ENCODE measurements at regions not wholly inside any gene's neighbourhood (a gene's known extent, or its start where the extent isn't known, plus 50 kb on each side); places are given as distances from the start of the nearest gene placed in this dataset.

GRCh38 chr12:24102676-24103075, 153.2 kb upstream of the SOX5 start:
- DNase-seq (no peak), ATAC-seq (no peak)
- H3K4me3 Mint-ChIP-seq: no peak overlapping the region
- intact Hi-C loops (cut with micrococcal nuclease): no loop called here
- no peak for TF ChIP-seq CTCF (IDR thresholded peaks at IDR 0.05)
- CTCF ChIA-PET: no interaction called here
- H3K4me1 Mint-ChIP-seq (ENCODE audit: low read depth): no peaks in the 10 kb centered on the region
- H3K27ac Mint-ChIP-seq: no peak overlapping the region
- no peaks in the 10 kb centered on the region for H3K36me3 Mint-ChIP-seq (ENCODE audit: low read depth)
- no peaks in the 10 kb centered on the region for H3K27me3 Mint-ChIP-seq
- POLR2A ChIA-PET: no interaction called here
- no peaks in the 10 kb centered on the region for H3K9me3 Mint-ChIP-seq

GRCh38 chr12:24099576-24099975, 150.1 kb upstream of the SOX5 start:
- no peak overlapping the region for H3K27ac Mint-ChIP-seq
- ATAC-seq: no peak
- CTCF ChIA-PET: no interaction called here
- POLR2A ChIA-PET: no interaction called here
- H3K36me3 Mint-ChIP-seq (ENCODE audit: low read depth): no peaks in the 10 kb centered on the region
- no peak for TF ChIP-seq CTCF (IDR thresholded peaks at IDR 0.05)
- H3K4me3 Mint-ChIP-seq: no peak overlapping the region
- no peaks in the 10 kb centered on the region for H3K27me3 Mint-ChIP-seq
- no peaks in the 10 kb centered on the region for H3K4me1 Mint-ChIP-seq (ENCODE audit: low read depth)
- no peaks in the 10 kb centered on the region for H3K9me3 Mint-ChIP-seq
- no peak for DNase-seq
- intact Hi-C loops (cut with micrococcal nuclease): no loop called here

GRCh38 chr12:24095245-24095644, 145.8 kb upstream of the SOX5 start:
- H3K4me1 Mint-ChIP-seq (ENCODE audit: low read depth): no peaks in the 10 kb centered on the region
- POLR2A ChIA-PET: no interaction called here
- H3K9me3 Mint-ChIP-seq: no peaks in the 10 kb centered on the region
- H3K27ac Mint-ChIP-seq: no peak overlapping the region
- ATAC-seq (no peak), DNase-seq (no peak)
- CTCF ChIA-PET: no interaction called here
- intact Hi-C loops (cut with micrococcal nuclease): no loop called here
- TF ChIP-seq CTCF (IDR thresholded peaks at IDR 0.05): no peak
- no peak overlapping the region for H3K4me3 Mint-ChIP-seq
- no peaks in the 10 kb centered on the region for H3K36me3 Mint-ChIP-seq (ENCODE audit: low read depth)
- no peaks in the 10 kb centered on the region for H3K27me3 Mint-ChIP-seq

- H3K4me1 Mint-ChIP-seq (ENCODE audit: low read depth): no peaks in the 10 kb centered on the region
- ChIA-PET POLR2A (no interaction called here), CTCF (no interaction called here)
- H3K27ac Mint-ChIP-seq: no peak overlapping the region
- H3K27me3 Mint-ChIP-seq: no peaks in the 10 kb centered on the region
- DNase-seq (no peak), ATAC-seq (no peak)
- no peak overlapping the region for H3K4me3 Mint-ChIP-seq
- no peak for TF ChIP-seq CTCF (IDR thresholded peaks at IDR 0.05)
- intact Hi-C loops (cut with micrococcal nuclease): no loop called here
- H3K36me3 Mint-ChIP-seq (ENCODE audit: low read depth): no peaks in the 10 kb centered on the region
- no peaks in the 10 kb centered on the region for H3K9me3 Mint-ChIP-seq
These were observed 140.0 kb upstream of the SOX5 start for GRCh38 chr12:24089510-24089890.

- ATAC-seq (no peak), DNase-seq (no peak)
- no peaks in the 10 kb centered on the region for H3K9me3 Mint-ChIP-seq
- no peak overlapping the region for H3K4me3 Mint-ChIP-seq
- intact Hi-C loops (cut with micrococcal nuclease): no loop called here
- TF ChIP-seq CTCF (IDR thresholded peaks at IDR 0.05): no peak
- CTCF ChIA-PET: no interaction called here
- H3K4me1 Mint-ChIP-seq (ENCODE audit: low read depth): no peaks in the 10 kb centered on the region
- H3K36me3 Mint-ChIP-seq (ENCODE audit: low read depth): no peaks in the 10 kb centered on the region
- no peaks in the 10 kb centered on the region for H3K27me3 Mint-ChIP-seq
- no peak overlapping the region for H3K27ac Mint-ChIP-seq
- POLR2A ChIA-PET: no interaction called here
These were observed 139.5 kb upstream of the SOX5 start for GRCh38 chr12:24088751-24089509.
